Inflammatory macrophage treated with lipopolysaccharide for 1 hour (primary cell): ENCODE measurements at regions not wholly inside any gene's neighbourhood (a gene's known extent, or its start where the extent isn't known, plus 50 kb on each side); places are given as distances from the start of the nearest gene placed in this dataset.
"Not testable (repeated sequence)": the region's sequence is repeated elsewhere in the genome, so short reads cannot be mapped to it uniquely, and the experiment has no call there.

Experiments
- DNase-seq, 2 donors: peaks; one replicate each; pipeline ENCODE4 v3.0.0-alpha.2; 2020 to 2022

- DNase-seq = no peak
Measured at GRCh38 chr4:120636120-120636630, 286.4 kb downstream of the PRDM5 start.

GRCh38 chr4:120633810-120634209, 288.7 kb downstream of the PRDM5 start:
- DNase-seq = no peak

GRCh38 chr4:120630427-120630826, 292.1 kb downstream of the PRDM5 start:
- DNase-seq = no peak

- no peak for DNase-seq
Measured at GRCh38 chr4:120629546-120630108, 292.9 kb downstream of the PRDM5 start.

GRCh38 chr4:120622601-120623000, 299.9 kb downstream of the PRDM5 start:
- no peak for DNase-seq

GRCh38 chr4:120617171-120617570, 305.4 kb downstream of the PRDM5 start:
- no peak for DNase-seq

GRCh38 chr4:120616041-120616440, 306.5 kb downstream of the PRDM5 start:
- DNase-seq = no peak

GRCh38 chr4:120613778-120614177, 308.7 kb downstream of the PRDM5 start:
- DNase-seq = no peak

- no peak for DNase-seq
Measured at GRCh38 chr4:120611092-120611491, 311.4 kb downstream of the PRDM5 start.

GRCh38 chr4:120591038-120591437, 331.5 kb downstream of the PRDM5 start:
- no peak for DNase-seq

GRCh38 chr4:120589787-120590186, 332.7 kb downstream of the PRDM5 start:
- DNase-seq = no peak

- no peak for DNase-seq
Measured at GRCh38 chr4:120568731-120569130, 353.8 kb downstream of the PRDM5 start.

GRCh38 chr4:120561648-120562047, 360.9 kb downstream of the PRDM5 start:
- DNase-seq = no peak

GRCh38 chr4:120557372-120557771, 365.2 kb downstream of the PRDM5 start:
- no peak for DNase-seq

GRCh38 chr4:120555058-120555457, 367.5 kb downstream of the PRDM5 start:
- no peak for DNase-seq

- DNase-seq = no peak
Measured at GRCh38 chr4:120554086-120554485, 368.4 kb downstream of the PRDM5 start.

- DNase-seq = not testable (repeated sequence)
Measured at GRCh38 chr4:120550624-120551220, 371.8 kb downstream of the PRDM5 start.

- no peak for DNase-seq
Measured at GRCh38 chr4:120549011-120549570, 373.4 kb downstream of the PRDM5 start.

- no peak for DNase-seq
Measured at GRCh38 chr4:120545391-120545790, 377.1 kb downstream of the PRDM5 start.

- no peak for DNase-seq
Measured at GRCh38 chr4:120544838-120545237, 377.7 kb downstream of the PRDM5 start.

GRCh38 chr4:120540625-120541024, 381.9 kb downstream of the PRDM5 start:
- DNase-seq = no peak

GRCh38 chr4:120536884-120537283, 385.6 kb downstream of the PRDM5 start:
- DNase-seq = no peak

GRCh38 chr4:120528428-120528827, 394.1 kb downstream of the PRDM5 start:
- no peak for DNase-seq

GRCh38 chr4:120526033-120526432, 396.5 kb downstream of the PRDM5 start:
- no peak for DNase-seq

GRCh38 chr4:120525106-120525505, 397.4 kb downstream of the PRDM5 start:
- DNase-seq = no peak
